Endothelial cell (in vitro differentiated cells): ENCODE measurements at regions not wholly inside any gene's neighbourhood (a gene's known extent, or its start where the extent isn't known, plus 50 kb on each side); places are given as distances from the start of the nearest gene placed in this dataset.

Experiments
- DNase-seq: peaks from one replicate; pipeline ENCODE4 v3.0.0; 2021; ENCODE audit warnings: low spot score
- H3K27ac Mint-ChIP-seq: one replicate; pipeline ENCODE4 v1.8.0; 2021; ENCODE audit warnings: mixed read lengths, inconsistent platforms; ENCODE audit not compliant: unreplicated experiment
- H3K27me3 Mint-ChIP-seq: one replicate; pipeline ENCODE4 v1.8.0; 2021; ENCODE audit warnings: mild to moderate bottlenecking, moderate library complexity, mixed read lengths, inconsistent platforms; ENCODE audit not compliant: unreplicated experiment
- H3K36me3 Mint-ChIP-seq: one replicate; pipeline ENCODE4 v1.8.0; 2021; ENCODE audit warnings: mild to moderate bottlenecking, low read depth, mixed read lengths, inconsistent platforms; ENCODE audit not compliant: unreplicated experiment
- H3K4me1 Mint-ChIP-seq: one replicate; pipeline ENCODE4 v1.8.0; 2021; ENCODE audit warnings: mild to moderate bottlenecking, mixed read lengths, inconsistent platforms; ENCODE audit not compliant: unreplicated experiment
- H3K4me3 Mint-ChIP-seq: one replicate; pipeline ENCODE4 v1.8.0; 2021; ENCODE audit warnings: mild to moderate bottlenecking, mixed read lengths, inconsistent platforms; ENCODE audit not compliant: unreplicated experiment
- H3K9me3 Mint-ChIP-seq: one replicate; pipeline ENCODE4 v1.8.0; 2021; ENCODE audit warnings: mixed read lengths, inconsistent platforms; ENCODE audit not compliant: unreplicated experiment
- CTCF ChIP-seq: fragments of 200-600 bp; sonication (generic); IDR thresholded peaks from one replicate; pipeline ENCODE4 v1.5.0; 2021; ENCODE audit warnings: antibody characterized with exemption; ENCODE audit not compliant: unreplicated experiment

GRCh38 chr7:46681865-46682503, 760.9 kb upstream of the IGFBP3 start:
- Mint-ChIP-seq H3K4me1 (no peaks in the 10 kb centered on the region), H3K27me3 (no peaks in the 10 kb centered on the region), H3K9me3 (no peaks in the 10 kb centered on the region), H3K27ac (no peak overlapping the region), H3K36me3 (no peaks in the 10 kb centered on the region), H3K4me3 (no peak overlapping the region)
- no peak for DNase-seq
- TF ChIP-seq CTCF = no peak

DNA sequence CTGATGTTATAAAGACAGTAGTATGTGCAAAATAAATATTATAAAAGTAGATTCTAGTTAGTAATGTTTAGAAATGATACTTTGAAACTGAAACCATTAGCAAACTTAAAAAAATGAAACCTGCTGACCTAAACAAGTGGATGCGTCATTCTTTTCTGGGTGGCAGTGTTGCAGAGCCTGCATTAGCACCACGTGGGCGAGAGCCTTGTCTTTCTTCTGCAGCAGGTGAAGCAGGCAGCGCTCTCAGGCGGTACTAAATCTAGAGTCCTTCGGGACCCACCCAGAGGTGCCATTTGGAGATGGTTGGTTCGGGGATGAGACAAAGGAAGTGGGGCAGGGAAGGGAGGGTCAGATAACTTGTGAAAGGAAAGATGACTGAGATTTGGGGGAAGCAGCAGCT, 759.1 kb upstream of the IGFBP3 start:
- H3K36me3 Mint-ChIP-seq = no peaks in the 10 kb centered on the region
- DNase-seq = no peak
- H3K4me1 Mint-ChIP-seq = no peaks in the 10 kb centered on the region
- H3K27me3 Mint-ChIP-seq = no peaks in the 10 kb centered on the region
- no peaks in the 10 kb centered on the region for H3K9me3 Mint-ChIP-seq
- H3K4me3 Mint-ChIP-seq = no peak overlapping the region
- TF ChIP-seq CTCF = no peak
- no peak overlapping the region for H3K27ac Mint-ChIP-seq

GRCh38 chr7:46679671-46680070, 758.6 kb upstream of the IGFBP3 start:
- Mint-ChIP-seq H3K27me3 (no peaks in the 10 kb centered on the region), H3K9me3 (no peaks in the 10 kb centered on the region), H3K4me3 (no peak overlapping the region), H3K4me1 (no peaks in the 10 kb centered on the region), H3K36me3 (no peaks in the 10 kb centered on the region), H3K27ac (no peak overlapping the region)
- no peak for TF ChIP-seq CTCF
- DNase-seq = no peak

DNA sequence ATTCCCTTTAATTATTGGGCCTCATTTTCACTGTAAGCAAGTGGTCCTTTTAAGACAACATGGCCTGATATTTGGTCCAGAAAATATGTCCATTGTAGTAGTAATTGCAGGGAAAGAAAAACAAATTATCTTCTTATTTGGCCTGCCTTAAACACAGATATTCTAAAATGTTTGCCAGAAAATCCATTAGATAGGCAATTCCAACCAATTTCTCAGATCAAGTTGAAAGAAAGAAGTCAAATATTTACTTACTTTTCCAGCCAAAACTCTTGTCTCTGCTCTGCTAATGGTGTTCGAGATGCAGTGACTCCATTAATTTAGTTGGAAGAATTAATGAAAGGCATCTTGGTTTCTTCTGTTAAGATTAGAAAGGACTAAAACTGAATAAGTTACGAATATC, 757.3 kb upstream of the IGFBP3 start:
- Mint-ChIP-seq H3K4me1 (no peaks in the 10 kb centered on the region), H3K27ac (no peak overlapping the region), H3K36me3 (no peaks in the 10 kb centered on the region), H3K27me3 (no peaks in the 10 kb centered on the region), H3K4me3 (no peak overlapping the region), H3K9me3 (no peaks in the 10 kb centered on the region)
- DNase-seq = no peak
- TF ChIP-seq CTCF = no peak

- Mint-ChIP-seq H3K9me3 (no peaks in the 10 kb centered on the region), H3K4me1 (no peaks in the 10 kb centered on the region), H3K36me3 (no peaks in the 10 kb centered on the region), H3K27me3 (no peaks in the 10 kb centered on the region), H3K4me3 (no peak overlapping the region), H3K27ac (no peak overlapping the region)
- TF ChIP-seq CTCF = no peak
- DNase-seq = no peak
Observed at GRCh38 chr7:46675456-46675855, 754.4 kb upstream of the IGFBP3 start.
